ENCODE measurements at regions not wholly inside any gene's neighbourhood (a gene's known extent, or its start where the extent isn't known, plus 50 kb on each side); places are given as distances from the start of the nearest gene placed in this dataset.
"Not testable (repeated sequence)": the region's sequence is repeated elsewhere in the genome, so short reads cannot be mapped to it uniquely, and the experiment has no call there.

GRCh38 chr10:29728541-29729049 is 93.8 kb upstream of the SVIL start:
- TF ChIP-seq, protein P1, sequence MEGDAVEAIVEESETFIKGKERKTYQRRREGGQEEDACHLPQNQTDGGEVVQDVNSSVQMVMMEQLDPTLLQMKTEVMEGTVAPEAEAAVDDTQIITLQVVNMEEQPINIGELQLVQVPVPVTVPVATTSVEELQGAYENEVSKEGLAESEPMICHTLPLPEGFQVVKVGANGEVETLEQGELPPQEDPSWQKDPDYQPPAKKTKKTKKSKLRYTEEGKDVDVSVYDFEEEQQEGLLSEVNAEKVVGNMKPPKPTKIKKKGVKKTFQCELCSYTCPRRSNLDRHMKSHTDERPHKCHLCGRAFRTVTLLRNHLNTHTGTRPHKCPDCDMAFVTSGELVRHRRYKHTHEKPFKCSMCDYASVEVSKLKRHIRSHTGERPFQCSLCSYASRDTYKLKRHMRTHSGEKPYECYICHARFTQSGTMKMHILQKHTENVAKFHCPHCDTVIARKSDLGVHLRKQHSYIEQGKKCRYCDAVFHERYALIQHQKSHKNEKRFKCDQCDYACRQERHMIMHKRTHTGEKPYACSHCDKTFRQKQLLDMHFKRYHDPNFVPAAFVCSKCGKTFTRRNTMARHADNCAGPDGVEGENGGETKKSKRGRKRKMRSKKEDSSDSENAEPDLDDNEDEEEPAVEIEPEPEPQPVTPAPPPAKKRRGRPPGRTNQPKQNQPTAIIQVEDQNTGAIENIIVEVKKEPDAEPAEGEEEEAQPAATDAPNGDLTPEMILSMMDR (IDR thresholded peaks at IDR 0.05), result no peak

DNA sequence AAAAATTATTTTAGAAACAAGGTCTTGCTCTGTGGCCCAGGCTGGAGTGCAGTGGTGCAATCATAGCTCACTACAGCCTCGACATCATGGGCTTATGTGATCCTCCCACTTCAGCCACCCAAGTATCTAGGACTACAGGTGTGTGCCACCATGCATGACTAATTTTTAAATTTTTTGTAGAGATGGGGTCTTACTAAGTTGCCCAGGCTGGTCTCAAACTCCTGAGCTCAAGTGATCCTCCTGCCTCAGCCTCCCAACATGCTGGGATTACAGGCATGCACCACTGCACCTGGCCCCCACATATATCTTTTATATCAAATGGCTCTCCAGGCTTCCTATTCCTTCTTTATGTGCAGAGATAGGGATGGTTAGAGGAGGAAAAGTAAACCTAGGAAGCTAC is 91.2 kb upstream of the SVIL start:
- H3K4me3 ChIP-seq; H3K9me3 ChIP-seq; DNase-seq; ATAC-seq; intact Hi-C loops (cut with DNase I); H3K27me3 ChIP-seq (ENCODE audit: insufficient read depth in 3 of 3, low read length in 2 of 3); H3K27ac ChIP-seq: not testable (repeated sequence)
- 84 to 91% (median 90%) methylated on average over 1 of the region's 1 CpG for WGBS, 3 donors
- Histone ChIP-seq H3K4me1 (peaks cover 47% of the 10 kb centered on the region), H3K36me3 (ENCODE audit: insufficient read depth in 1 of 2, low read depth in 1 of 2) (peaks cover 0 to 19% of the 10 kb centered on the region in 2 donors)

More at GRCh38 chr10:29728541-29729049, 93.8 kb upstream of the SVIL start:
- Histone ChIP-seq H3K36me3 (ENCODE audit: insufficient read depth in 1 of 2, low read depth in 1 of 2) (peaks cover 0 to 19% of the 10 kb centered on the region in 2 donors), H3K4me1 (peaks cover 71% of the 10 kb centered on the region), H3K27ac (peak overlapping the region; percentile 41), H3K27me3 (ENCODE audit: insufficient read depth in 3 of 3, low read length in 2 of 3) (no peaks in the 10 kb centered on the region), H3K9me3 (no peaks in the 10 kb centered on the region), H3K4me3 (peak overlapping the region; percentile 31)
- 29 to 47% (median 39%) methylated on average over 6 of the region's 6 CpGs for WGBS, 3 donors
- intact Hi-C loops (cut with DNase I), result no loop called here
- no peak for DNase-seq
- peak in 3 of 4 donors; percentile 27 to 51 (median 30) for ATAC-seq

GRCh38 chr10:29725133-29725720 is 90.5 kb upstream of the SVIL start:
- H3K36me3 ChIP-seq (ENCODE audit: insufficient read depth in 1 of 2, low read depth in 1 of 2), result peaks cover 0 to 19% of the 10 kb centered on the region in 2 donors
- no peak overlapping the region for H3K4me3 ChIP-seq
- peaks cover 4% of the 10 kb centered on the region for H3K9me3 ChIP-seq
- intact Hi-C loops (cut with DNase I), result no loop called here
- 62 to 70% (median 65%) methylated on average over 6 of the region's 6 CpGs for WGBS, 3 donors
- DNase-seq, result no peak
- H3K27me3 ChIP-seq (ENCODE audit: insufficient read depth in 3 of 3, low read length in 2 of 3), result no peaks in the 10 kb centered on the region
- H3K27ac ChIP-seq, result peak overlapping the region; percentile 36
- TF ChIP-seq, protein P1 (IDR thresholded peaks at IDR 0.05), result no peak
- peak in 2 of 4 donors; percentile 28 to 35 for ATAC-seq
- H3K4me1 ChIP-seq, result peaks cover 40% of the 10 kb centered on the region

DNA sequence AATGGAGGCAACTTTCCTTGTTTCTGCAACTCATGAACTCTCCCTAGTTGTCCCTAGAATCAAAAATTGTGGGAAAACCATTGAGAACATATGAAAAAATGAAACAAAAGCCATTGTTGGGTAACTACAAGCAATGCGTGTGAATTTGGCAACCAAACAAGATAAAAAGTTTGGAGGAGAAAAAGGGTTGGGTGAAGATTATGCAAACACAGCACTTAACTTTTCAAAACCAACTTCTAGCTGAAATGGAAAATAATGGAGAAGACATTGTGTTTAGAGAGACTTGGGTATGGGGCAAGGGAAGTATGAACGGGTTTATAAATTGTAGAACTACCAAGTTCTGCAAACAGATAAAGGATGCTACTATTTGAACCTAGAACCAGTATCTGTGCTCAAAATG is 89.0 kb upstream of the SVIL start:
- intact Hi-C loops (cut with DNase I), result no loop called here
- ATAC-seq (no peak), DNase-seq (no peak)
- Histone ChIP-seq H3K9me3 (peaks cover 8% of the 10 kb centered on the region), H3K27ac (no peak overlapping the region), H3K4me3 (no peak overlapping the region), H3K4me1 (peaks cover 45% of the 10 kb centered on the region), H3K27me3 (ENCODE audit: insufficient read depth in 3 of 3, low read length in 2 of 3) (no peaks in the 10 kb centered on the region), H3K36me3 (ENCODE audit: insufficient read depth in 1 of 2, low read depth in 1 of 2) (peaks cover 0 to 19% of the 10 kb centered on the region in 2 donors)
- TF ChIP-seq, protein P1 (IDR thresholded peaks at IDR 0.05), result no peak
- 69 to 78% (median 75%) methylated on average over 2 of the region's 2 CpGs for WGBS, 3 donors

DNA sequence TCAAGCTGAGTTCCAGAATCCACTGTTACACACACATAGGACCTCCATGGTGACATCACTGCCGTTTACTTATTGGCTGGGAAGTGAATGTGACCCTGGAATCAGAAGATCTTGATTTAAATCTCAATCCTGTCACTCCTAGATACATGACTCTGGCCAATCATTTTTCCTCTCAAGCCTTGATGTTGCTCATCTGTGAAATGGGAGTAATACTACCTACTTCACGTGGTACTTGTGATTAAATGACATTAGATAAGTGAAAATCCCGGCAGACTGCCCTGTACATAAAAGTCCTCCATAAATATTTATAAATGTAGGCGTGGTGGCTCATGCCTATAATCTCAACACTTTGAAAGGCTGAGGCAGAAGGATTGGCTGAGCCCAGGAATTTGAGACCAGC is 88.0 kb upstream of the SVIL start:
- no peaks in the 10 kb centered on the region for H3K27me3 ChIP-seq (ENCODE audit: insufficient read depth in 3 of 3, low read length in 2 of 3)
- ATAC-seq (no peak), DNase-seq (no peak)
- intact Hi-C loops (cut with DNase I), result no loop called here
- H3K4me3 ChIP-seq, result no peak overlapping the region
- peaks cover 8% of the 10 kb centered on the region for H3K9me3 ChIP-seq
- WGBS, 3 donors, result 79 to 91% (median 86%) methylated on average over 4 of the region's 4 CpGs
- H3K27ac ChIP-seq, result no peak overlapping the region
- H3K36me3 ChIP-seq (ENCODE audit: insufficient read depth in 1 of 2, low read depth in 1 of 2), result peaks cover 0 to 19% of the 10 kb centered on the region in 2 donors
- TF ChIP-seq, protein P1 (IDR thresholded peaks at IDR 0.05), result no peak
- peaks cover 40% of the 10 kb centered on the region for H3K4me1 ChIP-seq
